GM19351 (cell line): ENCODE measurements at regions not wholly inside any gene's neighbourhood (a gene's known extent, or its start where the extent isn't known, plus 50 kb on each side); places are given as distances from the start of the nearest gene placed in this dataset.

Experiments
- ATAC-seq: cut with Tn5 transposase; IDR thresholded peaks from one replicate; pipeline ENCODE4 v1.9.1; 2021; ENCODE audit warnings: mild to moderate bottlenecking, moderate library complexity; ENCODE audit not compliant: unreplicated experiment

DNA sequence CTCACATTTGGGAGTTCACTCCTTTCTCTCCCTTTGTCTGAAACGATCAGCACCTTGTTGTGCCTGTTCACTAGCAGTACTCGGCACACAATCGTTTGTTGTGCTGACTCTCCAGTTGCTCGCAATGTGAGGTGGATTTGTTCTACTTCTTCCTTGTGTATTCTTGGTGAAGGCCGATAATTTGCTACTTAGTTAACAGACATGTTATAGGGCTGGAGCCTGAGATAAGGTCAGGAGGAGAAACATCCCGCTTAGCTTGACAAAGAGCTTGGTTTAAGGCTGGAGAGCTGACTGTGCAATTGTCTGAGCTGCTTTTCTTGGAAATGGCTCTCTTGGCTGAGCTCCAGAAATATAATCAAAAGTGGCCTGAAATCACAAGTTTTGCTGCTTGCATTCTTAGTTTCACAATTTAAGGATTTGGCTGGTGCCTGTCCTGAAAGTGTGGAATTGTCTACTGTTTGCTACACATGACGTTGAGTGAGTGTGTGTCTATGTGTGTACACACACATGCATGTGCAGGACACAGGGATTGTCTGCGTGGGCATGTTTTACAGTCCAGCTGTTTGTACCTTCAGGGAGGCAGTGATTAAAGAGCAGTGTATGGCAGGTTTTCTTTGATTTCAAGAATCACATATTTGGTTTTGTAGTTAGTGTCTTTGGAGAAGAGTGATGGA is 77.7 kb downstream of the ARF6 start:
- peak; percentile 23 for ATAC-seq

DNA sequence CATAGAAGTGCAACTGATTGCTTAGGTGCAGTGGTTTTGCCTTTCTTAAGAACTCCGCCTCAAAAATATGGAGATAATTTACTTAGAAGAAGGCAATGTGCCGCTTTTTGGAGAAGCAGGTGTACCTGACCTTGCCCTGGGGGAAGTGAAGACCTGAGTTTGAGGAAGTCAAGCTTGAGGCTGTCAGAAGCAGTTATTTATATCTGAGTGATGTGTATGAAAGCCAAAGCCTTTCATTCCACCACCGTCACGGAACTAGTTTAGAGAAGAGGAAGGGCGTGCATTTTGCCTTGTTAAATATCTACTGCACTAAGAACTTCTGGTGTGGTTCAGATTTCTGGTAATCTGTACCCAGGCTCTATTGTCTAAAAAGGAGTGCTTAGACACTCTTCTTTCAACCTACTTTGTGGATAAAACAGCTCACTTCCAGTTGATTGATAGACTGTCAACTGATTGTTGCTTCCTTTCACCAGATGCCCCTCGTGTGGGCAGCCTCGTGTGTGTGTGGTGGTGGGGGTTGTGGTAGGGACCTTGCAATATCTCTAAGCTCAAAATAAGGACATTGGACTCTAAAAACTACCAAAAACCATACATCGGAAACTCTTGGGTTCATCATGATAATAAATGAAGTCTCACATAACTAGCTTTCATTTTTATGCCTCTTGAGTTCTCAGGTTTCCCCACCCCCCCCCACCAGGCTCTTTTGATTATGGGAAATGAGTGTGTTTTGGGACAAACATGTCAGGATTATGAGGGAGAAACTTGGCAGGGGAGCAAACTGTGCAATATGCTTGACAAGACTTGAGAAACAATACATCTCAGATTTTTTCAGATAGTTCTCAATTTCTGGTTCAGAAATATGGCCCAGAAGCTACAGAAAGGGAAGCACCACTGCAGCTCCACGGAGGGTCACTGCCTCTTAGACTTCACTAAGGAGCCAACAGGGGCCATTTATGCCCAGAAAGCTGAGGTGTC is 78.6 kb downstream of the ARF6 start:
- peak; percentile 96 for ATAC-seq

DNA sequence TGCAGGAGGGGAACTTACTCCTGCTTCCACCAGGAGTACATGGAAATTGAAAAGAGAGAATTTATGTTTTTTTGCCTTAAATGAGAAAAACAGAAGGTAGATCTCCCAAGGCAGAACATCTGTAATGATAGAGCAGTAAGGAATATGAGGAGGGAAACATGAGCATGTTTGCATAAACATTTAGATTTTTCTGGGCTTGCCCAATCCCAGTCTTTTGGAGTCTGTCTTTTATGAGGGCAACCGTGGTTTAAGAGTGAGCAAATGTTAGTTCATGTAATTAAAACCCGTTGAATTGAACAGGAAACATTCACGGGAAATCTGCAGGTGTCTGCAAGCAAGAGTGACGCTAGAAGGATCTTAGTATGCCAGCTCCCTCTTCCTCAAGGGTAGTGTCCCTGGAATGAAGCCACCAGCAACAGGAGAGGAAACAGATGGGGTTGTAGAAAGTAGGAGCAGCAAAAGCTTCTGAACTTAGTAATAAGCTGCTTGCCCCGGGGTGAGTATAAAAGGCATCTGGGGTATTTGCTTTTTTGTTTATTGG is 79.3 kb downstream of the ARF6 start:
- ATAC-seq, result no peak

DNA sequence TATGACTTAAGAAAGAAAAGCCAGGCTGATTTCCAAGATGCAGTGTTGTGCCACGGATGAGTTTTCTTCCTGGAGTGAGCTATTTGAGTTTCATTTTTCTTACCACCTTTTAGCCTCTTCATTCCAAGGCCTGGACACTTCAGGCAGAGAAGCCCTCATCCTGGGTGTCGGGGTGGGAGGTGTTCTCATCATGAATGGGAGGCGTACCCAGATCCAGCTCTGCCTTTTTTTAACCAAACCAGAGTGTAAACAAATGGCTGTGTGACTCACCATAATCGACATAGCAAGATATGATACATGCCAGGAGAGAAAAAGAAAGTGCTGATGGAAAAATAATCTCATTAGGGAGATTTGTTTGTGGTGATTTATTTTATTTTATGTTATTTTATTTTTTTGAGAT is 79.9 kb downstream of the ARF6 start:
- no peak for ATAC-seq

DNA sequence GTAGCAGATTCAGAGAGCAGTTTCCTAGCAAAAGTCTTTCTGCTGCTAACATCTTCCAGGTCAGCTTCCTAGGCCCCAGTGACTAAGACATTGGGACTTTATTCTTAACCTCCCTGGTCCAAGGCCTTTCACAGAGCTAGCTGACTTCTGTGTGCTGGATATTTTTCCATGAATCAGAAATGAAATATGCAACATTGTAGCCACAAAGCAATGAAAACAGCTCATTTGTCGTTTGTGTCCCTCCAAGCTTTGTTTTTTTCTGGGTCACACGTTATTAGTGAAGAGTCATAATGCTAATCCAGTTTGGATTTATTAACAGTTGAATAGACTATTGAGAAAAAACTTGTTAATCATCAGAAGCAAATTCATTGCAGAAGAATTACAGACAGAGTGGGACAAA is 82.4 kb downstream of the ARF6 start:
- ATAC-seq, result no peak

DNA sequence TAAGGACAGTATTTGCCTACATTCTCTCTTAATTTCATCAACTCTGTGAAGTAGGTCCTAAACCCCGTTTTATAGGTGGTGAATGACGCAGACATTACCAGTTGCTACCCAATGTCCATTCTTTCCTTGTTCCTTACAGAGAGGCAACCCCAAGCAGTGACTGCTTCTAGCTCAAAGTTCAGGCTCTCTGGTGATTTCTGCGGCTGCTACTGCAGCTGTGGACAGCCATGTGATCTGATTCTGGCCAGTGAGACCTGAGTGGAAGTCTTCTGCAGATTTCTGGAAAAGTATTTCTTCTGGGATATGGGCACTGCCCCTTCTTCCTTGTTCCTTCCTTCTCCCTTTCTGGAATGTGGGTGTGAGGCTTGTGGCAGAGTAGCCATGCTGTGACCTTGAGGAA is 82.9 kb downstream of the ARF6 start:
- ATAC-seq, result no peak

DNA sequence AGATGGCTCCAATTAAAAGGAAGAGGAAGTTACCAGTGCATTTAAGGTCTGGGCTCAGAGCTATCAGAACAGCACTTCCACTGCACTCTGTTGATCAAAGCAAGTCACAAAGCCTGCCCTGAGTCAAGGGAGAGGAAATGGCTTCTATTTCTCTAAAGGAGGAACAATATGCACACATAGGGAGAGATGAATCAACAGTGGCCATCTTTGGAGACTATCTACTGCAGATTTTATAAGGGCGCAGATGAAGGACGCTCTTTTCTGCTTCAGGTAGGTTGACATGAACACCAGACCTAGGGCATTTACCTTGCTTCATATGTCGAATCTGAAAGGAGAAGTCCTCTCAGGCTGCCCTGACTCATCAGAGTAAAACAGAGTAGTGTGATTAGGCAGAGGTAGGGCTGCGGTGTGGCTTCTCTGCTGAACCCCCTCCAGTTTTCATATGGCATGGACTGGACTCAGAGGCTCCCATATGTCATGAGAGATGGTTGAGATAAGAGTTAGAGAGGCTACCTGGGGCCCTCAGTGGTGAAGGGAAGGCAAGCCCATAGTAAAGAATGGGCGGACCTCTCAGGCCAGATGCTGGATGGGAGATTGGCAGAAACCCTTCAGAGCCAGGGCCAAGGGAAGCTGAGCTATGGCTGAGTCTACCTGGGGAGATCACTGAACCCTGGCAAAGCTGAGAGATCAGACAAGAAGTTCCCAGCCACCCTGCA is 84.4 kb downstream of the ARF6 start:
- peak; percentile 83 for ATAC-seq

DNA sequence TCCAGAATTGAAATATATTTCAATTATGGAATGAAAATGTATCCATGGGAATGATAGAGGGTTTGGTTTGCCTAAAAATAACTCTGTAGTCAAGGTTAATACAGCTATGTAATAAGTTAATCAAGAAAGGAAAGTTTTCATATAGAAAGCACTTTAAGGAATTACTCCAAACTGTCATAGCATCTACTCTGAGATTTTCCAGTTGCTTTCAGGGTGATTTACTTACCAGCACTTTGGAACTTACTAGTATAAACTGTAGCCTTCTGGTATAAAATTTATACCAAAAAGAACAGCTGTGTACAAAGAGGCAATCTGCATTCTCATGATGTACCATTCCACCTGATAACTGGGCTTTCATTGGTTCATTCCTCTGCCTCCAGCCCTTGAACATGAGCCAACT is 87.1 kb downstream of the ARF6 start:
- ATAC-seq, result no peak

DNA sequence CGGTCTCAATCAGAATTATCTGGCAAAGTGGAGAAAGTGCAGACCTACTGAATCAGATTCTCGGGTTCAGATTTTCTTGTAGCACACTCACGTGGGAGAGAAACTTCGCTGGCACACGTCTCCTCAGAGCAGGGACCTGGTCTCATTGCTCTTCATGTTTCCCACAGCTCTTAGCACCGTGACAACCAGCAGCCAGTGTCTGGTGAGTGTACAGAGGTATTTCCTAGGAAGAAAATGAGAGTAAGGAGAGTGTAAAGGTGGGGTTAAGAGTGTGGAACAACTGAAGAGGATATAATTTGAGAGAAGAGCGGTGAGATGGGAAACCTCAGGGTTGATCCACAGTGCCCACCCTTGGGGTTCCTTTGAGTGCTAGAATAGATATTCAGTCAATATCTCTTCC is 89.2 kb downstream of the ARF6 start:
- ATAC-seq, result no peak

DNA sequence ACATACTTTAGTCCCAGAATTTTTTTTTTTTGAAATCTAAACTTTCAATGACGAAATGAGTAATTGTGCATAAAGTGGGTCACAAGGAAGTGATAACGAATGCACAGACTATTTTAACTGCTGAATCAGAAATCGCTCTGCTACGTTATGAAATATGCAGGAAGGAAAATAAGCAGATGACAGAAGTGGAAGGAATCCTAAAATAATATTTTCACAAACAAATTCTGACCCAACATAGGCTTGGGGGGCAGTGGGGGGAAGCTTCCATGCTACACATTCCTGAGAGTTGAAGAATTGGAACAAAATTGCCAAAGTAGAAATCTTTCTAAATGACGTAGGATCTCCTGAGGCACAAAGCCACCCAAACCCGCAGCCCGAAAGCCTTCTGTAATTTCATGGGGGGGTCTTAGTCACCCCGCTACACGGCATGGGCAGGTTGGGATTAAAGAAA is 89.6 kb downstream of the ARF6 start:
- no peak for ATAC-seq

DNA sequence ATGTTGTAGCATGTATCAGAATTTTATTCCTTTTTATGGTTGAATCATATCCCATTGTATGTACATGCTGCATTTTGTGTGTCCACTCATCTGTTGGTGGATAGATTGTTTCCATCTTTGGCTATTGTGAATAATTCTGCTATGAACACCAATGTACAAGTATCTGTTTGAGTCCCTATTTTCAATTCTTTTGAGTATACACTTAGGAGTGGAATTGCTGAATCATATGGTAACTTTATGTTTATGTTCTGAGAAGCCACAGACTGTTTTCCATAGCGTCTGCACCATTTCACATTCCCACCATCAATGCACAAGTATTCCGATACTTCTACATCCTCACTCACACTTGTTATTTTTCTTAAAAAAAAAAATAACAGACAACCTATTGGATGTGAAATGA is 91.5 kb downstream of the ARF6 start:
- ATAC-seq, result no peak

DNA sequence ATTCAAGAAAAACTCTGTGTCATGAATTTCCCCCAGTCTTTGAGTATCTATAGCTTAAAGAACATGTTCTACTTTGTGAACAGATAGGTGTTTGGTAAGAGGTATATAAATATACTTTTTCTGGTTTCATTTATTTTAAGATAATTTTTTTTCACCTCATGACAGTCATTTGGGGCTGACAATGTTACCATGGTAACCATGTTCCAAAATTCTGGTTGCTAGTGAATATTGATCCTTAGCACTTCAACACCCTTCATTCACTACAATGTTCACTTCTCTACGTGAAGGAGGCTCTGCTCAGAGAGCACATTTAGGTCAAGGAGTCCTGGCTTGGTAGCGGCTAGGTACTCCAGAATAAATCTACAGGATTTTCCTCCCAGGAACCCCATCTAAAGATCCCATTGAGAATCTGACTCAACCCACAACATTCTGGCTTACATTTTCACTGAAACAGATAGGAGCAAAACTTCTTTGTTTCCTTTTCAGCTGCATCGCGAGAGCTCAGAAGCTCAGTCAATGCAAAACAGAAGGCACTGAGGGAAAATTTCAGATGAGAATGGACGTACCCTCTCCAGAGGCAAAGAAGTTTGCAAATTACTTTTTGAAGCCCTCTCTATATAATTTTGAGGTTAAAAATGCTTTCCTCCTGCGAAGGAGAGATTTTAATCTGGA is 93.6 kb downstream of the ARF6 start:
- no peak for ATAC-seq

DNA sequence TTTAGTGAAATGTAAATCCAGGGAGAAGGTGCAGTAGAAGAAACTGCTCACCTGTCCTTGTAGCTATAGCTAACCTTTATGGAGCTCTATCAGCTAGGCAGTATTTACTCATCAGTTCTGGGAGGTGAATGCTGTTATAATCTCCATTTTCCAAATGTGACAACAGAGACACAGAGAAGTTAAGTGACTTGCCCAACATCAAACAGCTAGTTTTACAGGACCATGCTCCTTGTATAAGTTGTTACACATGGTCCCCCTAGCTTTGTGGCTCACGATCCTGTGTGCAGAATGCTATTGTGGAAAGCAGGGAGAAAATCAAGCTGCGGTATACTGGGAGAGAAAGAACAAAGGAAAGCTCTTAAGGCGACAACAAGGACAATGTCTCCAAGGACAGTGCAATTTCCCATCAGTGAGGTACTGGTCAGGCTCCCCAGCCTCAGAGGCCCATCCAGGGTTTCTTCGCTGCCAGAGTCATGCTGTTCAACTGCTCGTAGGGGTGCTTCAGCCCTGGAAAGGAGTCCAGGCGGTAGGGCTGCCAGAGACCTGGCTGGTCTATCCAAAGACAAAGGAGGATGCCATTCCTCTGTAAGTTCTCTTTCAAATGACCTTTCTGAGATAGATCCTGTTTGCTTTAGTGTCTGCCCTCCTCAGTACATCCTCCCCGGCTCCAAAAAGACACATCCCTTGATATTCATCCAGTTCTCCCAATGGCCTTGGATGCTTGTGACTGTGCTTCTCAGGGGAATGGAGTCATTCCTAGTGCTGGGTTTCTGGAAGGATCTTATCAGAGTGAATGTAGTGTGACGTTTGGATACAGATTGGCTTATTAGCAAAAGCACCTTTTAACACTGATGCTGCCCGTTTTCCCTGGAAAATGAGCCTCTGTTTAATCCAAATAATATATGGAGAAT is 95.5 kb downstream of the ARF6 start:
- no peak for ATAC-seq

DNA sequence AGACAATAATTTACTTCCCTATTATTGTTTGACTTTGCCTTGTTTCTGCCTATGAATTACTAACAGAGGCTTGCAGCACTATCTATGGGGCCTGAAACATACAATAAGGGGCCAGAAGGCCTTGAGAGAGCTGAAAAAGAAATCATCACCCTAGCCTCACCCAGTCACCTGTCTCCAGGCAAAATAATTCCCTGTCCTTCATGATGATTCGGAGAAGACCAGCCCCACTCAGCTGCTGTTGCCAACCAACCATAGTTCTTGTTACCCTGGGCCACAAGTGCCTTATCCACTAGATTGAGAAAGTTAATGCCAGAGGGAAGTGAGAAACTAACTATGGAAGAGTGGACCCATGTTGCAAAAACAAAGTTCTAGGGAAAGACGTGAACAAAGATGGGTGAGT is 97.1 kb downstream of the ARF6 start:
- no peak for ATAC-seq

DNA sequence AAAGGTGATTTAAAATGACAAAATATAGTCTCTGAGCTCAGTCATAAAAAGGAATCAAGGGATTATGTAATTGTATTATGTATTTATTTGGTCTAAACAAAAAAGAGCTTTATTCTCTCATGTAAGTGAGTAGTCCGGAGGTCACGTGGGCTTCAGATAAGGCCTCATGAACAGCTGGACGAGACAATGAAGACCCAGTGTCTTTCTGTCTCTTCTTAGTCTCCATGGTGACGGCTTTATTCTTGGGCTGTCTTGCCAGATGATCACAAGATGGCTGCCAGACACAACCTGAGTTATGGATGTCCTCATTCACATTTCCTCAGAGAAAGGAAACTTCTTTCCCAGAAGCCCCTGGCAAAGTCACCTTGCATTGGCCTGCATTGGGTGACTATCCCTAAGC is 98.6 kb downstream of the ARF6 start:
- ATAC-seq, result no peak

DNA sequence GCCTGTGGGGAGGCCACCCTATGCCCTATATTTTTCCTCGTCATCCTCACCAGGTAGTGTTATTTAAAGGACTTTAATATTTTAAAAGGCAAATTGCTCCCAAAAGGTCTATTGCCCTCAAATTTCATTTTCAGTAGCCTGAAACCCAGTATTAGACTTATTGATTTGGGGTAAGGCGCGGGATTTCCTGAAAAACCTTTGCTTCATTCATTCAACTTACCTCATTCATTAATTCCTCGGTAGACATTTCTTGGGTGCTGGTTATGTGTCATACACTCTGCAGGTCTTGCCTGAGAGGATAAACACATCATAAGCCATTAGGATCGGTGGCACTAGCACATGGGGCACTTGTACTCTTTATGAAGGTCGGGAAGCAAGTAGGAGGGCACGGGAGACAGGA is 99.2 kb downstream of the ARF6 start:
- no peak for ATAC-seq

DNA sequence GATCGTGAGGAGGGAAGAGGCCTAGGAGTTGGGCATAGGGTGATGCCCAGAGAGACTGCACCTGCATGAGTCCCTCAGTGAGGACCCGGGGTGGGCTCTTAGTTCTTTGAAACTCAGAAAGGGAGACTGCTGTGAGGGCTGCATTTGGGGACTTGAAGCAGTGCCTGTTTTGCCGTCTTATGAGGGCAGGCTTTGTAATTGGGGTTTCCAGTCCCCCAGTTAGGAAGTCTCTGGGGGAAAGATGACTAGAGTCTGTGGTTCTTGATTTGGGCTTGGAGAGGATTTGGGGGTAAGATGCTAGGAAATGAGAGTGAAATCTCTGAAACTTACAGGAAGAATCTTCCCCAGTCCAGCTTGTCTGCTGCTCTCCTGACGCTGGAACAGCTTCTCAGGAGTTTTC is 99.6 kb downstream of the ARF6 start:
- ATAC-seq, result no peak

DNA sequence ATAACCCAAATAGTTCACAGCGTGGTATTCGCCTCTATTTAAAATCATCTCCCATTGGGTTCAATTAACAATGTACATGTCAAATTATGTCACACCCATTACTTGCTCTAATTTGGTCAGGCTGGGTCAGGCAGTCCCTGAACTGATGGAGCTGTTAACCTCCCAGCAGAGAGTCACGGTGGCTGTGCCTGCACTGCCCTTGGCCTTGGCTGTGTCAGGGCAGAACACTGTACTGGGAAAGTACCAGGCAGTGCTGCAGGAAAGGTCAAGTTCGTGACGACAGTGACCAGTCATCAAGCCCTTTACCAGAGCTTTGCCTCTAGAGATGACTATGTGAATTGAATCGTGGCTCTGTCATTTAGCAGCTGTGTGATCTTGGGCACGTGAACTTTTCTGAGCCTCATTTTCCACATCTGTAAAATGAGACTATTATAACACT is 100.0 kb downstream of the ARF6 start:
- ATAC-seq, result peak; percentile 95

DNA sequence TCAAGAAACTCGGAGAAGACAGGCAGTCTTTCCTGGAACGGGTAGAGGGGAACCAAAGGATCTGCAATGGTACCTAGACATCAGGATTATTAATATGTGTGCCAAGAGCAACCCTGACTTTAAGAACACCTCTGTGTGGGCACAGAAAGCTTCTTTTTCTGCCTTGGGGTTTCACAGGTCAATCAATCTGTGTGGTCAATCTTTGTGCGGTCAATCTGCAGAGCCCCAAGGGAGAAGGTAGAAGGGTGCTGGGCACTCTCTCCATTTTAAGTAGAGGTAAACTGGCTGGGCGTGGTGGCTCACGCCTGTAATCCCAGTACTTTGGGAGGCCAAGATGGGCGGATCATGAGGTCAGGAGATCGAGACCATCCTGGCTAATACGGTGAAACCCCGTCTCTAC is 100.7 kb downstream of the ARF6 start:
- no peak for ATAC-seq
